ENCODE measurements at regions not wholly inside any gene's neighbourhood (a gene's known extent, or its start where the extent isn't known, plus 50 kb on each side); places are given as distances from the start of the nearest gene placed in this dataset.

GRCh38 chr2:43109261-43109743 lies 117.1 kb downstream of the ZFP36L2 start:
- DNase-seq (ENCODE audit: low read depth in 2 of 3, low spot score in 2 of 3) = no peak

- peak in 1 of 3 donors; percentile 37 for DNase-seq (ENCODE audit: low read depth in 2 of 3, low spot score in 2 of 3)
Observed at GRCh38 chr2:43107679-43108078, 118.7 kb downstream of the ZFP36L2 start.

- peak in 1 of 3 donors; percentile 30 for DNase-seq (ENCODE audit: low read depth in 2 of 3, low spot score in 2 of 3)
Observed at GRCh38 chr2:43106559-43107527, 119.6 kb downstream of the ZFP36L2 start.

GRCh38 chr2:43105586-43106558 lies 120.5 kb downstream of the ZFP36L2 start:
- peak in 2 of 3 donors; percentile 73 to 91 for DNase-seq (ENCODE audit: low read depth in 2 of 3, low spot score in 2 of 3)

GRCh38 chr2:43104763-43105162 lies 121.6 kb downstream of the ZFP36L2 start:
- DNase-seq (ENCODE audit: low read depth in 2 of 3, low spot score in 2 of 3) = no peak

GRCh38 chr2:43104106-43104505 lies 122.3 kb downstream of the ZFP36L2 start:
- no peak for DNase-seq (ENCODE audit: low read depth in 2 of 3, low spot score in 2 of 3)

GRCh38 chr2:43103093-43103404 lies 123.4 kb downstream of the ZFP36L2 start:
- no peak for DNase-seq (ENCODE audit: low read depth in 2 of 3, low spot score in 2 of 3)

- no peak for DNase-seq (ENCODE audit: low read depth in 2 of 3, low spot score in 2 of 3)
Observed at GRCh38 chr2:43102366-43103092, 123.9 kb downstream of the ZFP36L2 start.

- DNase-seq (ENCODE audit: low read depth in 2 of 3, low spot score in 2 of 3) = no peak
Observed at GRCh38 chr2:43101751-43102150, 124.7 kb downstream of the ZFP36L2 start.

GRCh38 chr2:43100883-43101662 lies 125.3 kb downstream of the ZFP36L2 start:
- DNase-seq (ENCODE audit: low read depth in 2 of 3, low spot score in 2 of 3) = peak in 1 of 3 donors; percentile 24

- DNase-seq (ENCODE audit: low read depth in 2 of 3, low spot score in 2 of 3) = no peak
Observed at GRCh38 chr2:43100362-43100882, 126.0 kb downstream of the ZFP36L2 start.

GRCh38 chr2:43099797-43100196 lies 126.6 kb downstream of the ZFP36L2 start:
- no peak for DNase-seq (ENCODE audit: low read depth in 2 of 3, low spot score in 2 of 3)

GRCh38 chr2:43098539-43098938 lies 127.9 kb downstream of the ZFP36L2 start:
- DNase-seq (ENCODE audit: low read depth in 2 of 3, low spot score in 2 of 3) = no peak

GRCh38 chr2:43097644-43098408 lies 128.6 kb downstream of the ZFP36L2 start:
- peak in 1 of 3 donors; percentile 37 for DNase-seq (ENCODE audit: low read depth in 2 of 3, low spot score in 2 of 3)

GRCh38 chr2:43095533-43096295 lies 130.7 kb downstream of the ZFP36L2 start:
- no peak for DNase-seq (ENCODE audit: low read depth in 2 of 3, low spot score in 2 of 3)

GRCh38 chr2:43092520-43093179 lies 133.8 kb downstream of the ZFP36L2 start:
- DNase-seq (ENCODE audit: low read depth in 2 of 3, low spot score in 2 of 3) = no peak

- DNase-seq (ENCODE audit: low read depth in 2 of 3, low spot score in 2 of 3) = no peak
Observed at GRCh38 chr2:43090317-43090716, 136.1 kb downstream of the ZFP36L2 start.

Data from hematopoietic multipotent progenitor cell (in vitro differentiated cells).